Uterus (tissue), 2 donors: ENCODE measurements at regions not wholly inside any gene's neighbourhood (a gene's known extent, or its start where the extent isn't known, plus 50 kb on each side); places are given as distances from the start of the nearest gene placed in this dataset.

Source experiments
- CTCF ChIP-seq, 4 experiments: fragments of 200-600 bp in 2 of 4; fragments of 450-650 bp in 2 of 4; sonication (generic) in 2 of 4; IDR thresholded peaks; one replicate each; pipeline ENCODE4 v1.5.1; 2016 to 2019; ENCODE audit warnings: antibody characterized with exemption in 4 of 4, mild to moderate bottlenecking in 2 of 4, moderate library complexity in 1 of 4
- POLR2A ChIP-seq, 2 donors: fragments of 450-650 bp; IDR thresholded peaks; one replicate each; pipeline ENCODE4 v1.6.1; 2016; ENCODE audit warnings: antibody characterized with exemption in 2 of 2, mild to moderate bottlenecking in 1 of 2, moderate library complexity in 1 of 2

GRCh38 chr5:31008231-31008630 lies 185.3 kb upstream of the CDH6 start:
- TF ChIP-seq CTCF (IDR thresholded peaks at IDR 0.05) (no peak), POLR2A (IDR thresholded peaks at IDR 0.05) (no peak)
